Lung (tissue), 11 donors: ENCODE measurements at regions not wholly inside any gene's neighbourhood (a gene's known extent, or its start where the extent isn't known, plus 50 kb on each side); places are given as distances from the start of the nearest gene placed in this dataset.

ENCODE experiments used
- ATAC-seq: fragments of 200-7000 bp; cut with Tn5 transposase; one replicate; pipeline ENCODE4 v1.9.1; 2020; ENCODE audit warnings: moderate number of reproducible peaks; ENCODE audit not compliant: insufficient read depth, low FRiP score
- DNase-seq, 3 donors: peaks; one replicate each; pipeline ENCODE4 v3.0.0-alpha.2; 2013 to 2017
- H3K27ac ChIP-seq, 2 donors: one replicate each; pipeline ENCODE4 v1.5.1; 2013; ENCODE audit warnings: mild to moderate bottlenecking in 2 of 2, moderate library complexity in 2 of 2, control low read depth in 1 of 2, inconsistent platforms in 1 of 2, low read depth in 1 of 2, low read length in 1 of 2
- H3K27me3 ChIP-seq, 3 donors: one replicate each; pipeline ENCODE4 v1.5.1; 2013; ENCODE audit warnings: low read length in 2 of 3; ENCODE audit not compliant: control insufficient read depth in 3 of 3, insufficient read depth in 3 of 3
- H3K36me3 ChIP-seq, 4 donors: one replicate each; pipeline ENCODE4 v1.5.1; 2013; ENCODE audit warnings: low read length in 4 of 4, mild to moderate bottlenecking in 1 of 4, moderate library complexity in 1 of 4; ENCODE audit not compliant: control insufficient read depth in 4 of 4, insufficient read depth in 4 of 4
- H3K4me1 ChIP-seq, 5 donors: one replicate each; pipeline ENCODE4 v1.5.1; 2013; ENCODE audit warnings: low read length in 5 of 5, mild to moderate bottlenecking in 2 of 5, moderate library complexity in 1 of 5; ENCODE audit not compliant: control insufficient read depth in 5 of 5, insufficient read depth in 5 of 5
- H3K4me3 ChIP-seq: one replicate; pipeline ENCODE4 v1.5.1; 2013; ENCODE audit warnings: mild to moderate bottlenecking, control low read depth, moderate library complexity
- H3K9ac ChIP-seq, 2 donors: one replicate each; pipeline ENCODE4 v1.5.1; 2013; ENCODE audit warnings: low read length in 2 of 2, control low read depth in 1 of 2; ENCODE audit not compliant: insufficient read depth in 1 of 2
- H3K9me3 ChIP-seq, 4 donors: one replicate each; pipeline ENCODE4 v1.5.1; 2013; ENCODE audit warnings: low read length in 3 of 4, mild to moderate bottlenecking in 1 of 4, moderate library complexity in 1 of 4; ENCODE audit not compliant: control insufficient read depth in 4 of 4, insufficient read depth in 3 of 4
- CTCF ChIP-seq: IDR thresholded peaks from 2 replicates; pipeline ENCODE4 v1.5.1; 2012; ENCODE audit warnings: mild to moderate bottlenecking; ENCODE audit errors: control extremely low read depth, extremely low read depth
- WGBS, 2 donors: extraction: QIAGEN DNeasy Blood & Tissue Kit; methylation state at CpG; one replicate each; pipeline ENCODE4 v1.1.7; 2013; 5-methylcytosine and 5-hydroxymethylcytosine counted together
- donor health status: control.
- donor health status: control.
- donor health status: Bipolar disorder and iron deficiency.
- donor health status: healthy.
- donor health status: DM: yes; HTN: yes; CAD: no.

- no peak for DNase-seq
- Histone ChIP-seq H3K9ac (no peak overlapping the region), H3K4me1 (peaks cover 0 to 8% (median 0%) of the 10 kb centered on the region in 5 donors), H3K27me3 (no peaks in the 10 kb centered on the region), H3K4me3 (no peak overlapping the region), H3K9me3 (no peaks in the 10 kb centered on the region), H3K36me3 (no peaks in the 10 kb centered on the region), H3K27ac (no peak overlapping the region)
- ATAC-seq = no peak
- no peak for TF ChIP-seq CTCF
- WGBS, 2 donors = 87% methylated on average over 5 of the region's 5 CpGs
These were observed 273.3 kb upstream of the MAF start for GRCh38 chr16:79873825-79874224.

DNA sequence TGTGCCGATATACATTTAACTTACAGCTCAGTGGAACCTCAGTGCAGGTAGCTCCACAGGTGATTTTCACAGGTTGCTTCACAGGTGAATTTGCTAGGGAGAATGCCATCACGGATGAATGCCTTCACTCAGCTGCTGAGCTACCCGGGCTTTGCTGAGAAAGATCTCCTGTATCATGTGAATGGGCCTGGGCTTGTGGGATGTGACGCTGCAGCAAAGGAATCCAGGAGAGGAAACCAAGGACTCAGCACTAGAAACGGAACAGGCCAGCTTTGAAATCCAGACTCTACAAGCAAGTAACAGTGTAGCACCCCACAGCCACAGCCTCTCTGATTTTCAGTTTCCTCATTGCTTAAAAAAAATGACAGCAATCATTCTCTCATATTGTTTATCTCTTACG, 271.4 kb upstream of the MAF start:
- TF ChIP-seq CTCF = no peak
- ATAC-seq (no peak), DNase-seq (no peak)
- H3K36me3 ChIP-seq = no peaks in the 10 kb centered on the region
- H3K27me3 ChIP-seq = no peaks in the 10 kb centered on the region
- H3K4me3 ChIP-seq = no peak overlapping the region
- peaks cover 0 to 8% (median 0%) of the 10 kb centered on the region in 5 donors for H3K4me1 ChIP-seq
- no peak overlapping the region for H3K9ac ChIP-seq
- no peaks in the 10 kb centered on the region for H3K9me3 ChIP-seq
- 86 to 96% methylated on average over 6 of the region's 6 CpGs for WGBS, 2 donors
- H3K27ac ChIP-seq = no peak overlapping the region

- 96 to 97% methylated on average over 16 of the region's 16 CpGs for WGBS, 2 donors
- no peak overlapping the region for H3K27ac ChIP-seq
- no peak overlapping the region for H3K4me3 ChIP-seq
- TF ChIP-seq CTCF = no peak
- no peak overlapping the region for H3K9ac ChIP-seq
- no peak for DNase-seq
- H3K9me3 ChIP-seq = no peaks in the 10 kb centered on the region
- no peaks in the 10 kb centered on the region for H3K4me1 ChIP-seq
- ATAC-seq = no peak
- H3K36me3 ChIP-seq = no peaks in the 10 kb centered on the region
- H3K27me3 ChIP-seq = no peaks in the 10 kb centered on the region
These were observed 269.7 kb upstream of the MAF start for GRCh38 chr16:79870016-79870886.
